Choroid plexus epithelial cell (primary cell): ENCODE measurements at regions not wholly inside any gene's neighbourhood (a gene's known extent, or its start where the extent isn't known, plus 50 kb on each side); places are given as distances from the start of the nearest gene placed in this dataset.

ENCODE experiments used
- DNase-seq: peaks from one replicate; pipeline ENCODE4 v3.0.0-alpha.2; 2010; ENCODE audit warnings: low read depth
- H3K4me3 ChIP-seq: 2 replicates; pipeline ENCODE4 v1.5.1; 2011; ENCODE audit warnings: low read depth, mild to moderate bottlenecking, control low read depth, low read length, moderate library complexity
- CTCF ChIP-seq: conservative IDR thresholded peaks from 2 replicates; pipeline ENCODE4 v1.5.1; 2011; ENCODE audit warnings: low read depth, mild to moderate bottlenecking, control low read depth, inconsistent platforms, low read length, moderate library complexity

GRCh38 chr12:69003991-69004390 lies 71.0 kb upstream of the CPM start:
- no peak for TF ChIP-seq CTCF
- DNase-seq = no peak
- H3K4me3 ChIP-seq = no peak overlapping the region

- TF ChIP-seq CTCF = no peak
- H3K4me3 ChIP-seq = peak overlapping the region; percentile 32
- peak; percentile 82 for DNase-seq
Measured at GRCh38 chr12:69007101-69007854, 74.3 kb upstream of the CPM start.

GRCh38 chr12:69007855-69008351 lies 74.9 kb upstream of the CPM start:
- no peak for TF ChIP-seq CTCF
- DNase-seq = no peak
- H3K4me3 ChIP-seq = no peak overlapping the region

- no peak for TF ChIP-seq CTCF
- no peak for DNase-seq
- no peak overlapping the region for H3K4me3 ChIP-seq
Measured at GRCh38 chr12:69008520-69008919, 75.5 kb upstream of the CPM start.

- TF ChIP-seq CTCF = no peak
- H3K4me3 ChIP-seq = no peak overlapping the region
- no peak for DNase-seq
Measured at GRCh38 chr12:69014047-69014446, 81.1 kb upstream of the CPM start.

- DNase-seq = no peak
- no peak for TF ChIP-seq CTCF
- no peak overlapping the region for H3K4me3 ChIP-seq
Measured at GRCh38 chr12:69015017-69015416, 82.0 kb upstream of the CPM start.

- no peak overlapping the region for H3K4me3 ChIP-seq
- DNase-seq = no peak
- no peak for TF ChIP-seq CTCF
Measured at GRCh38 chr12:69015831-69016230, 82.9 kb upstream of the CPM start.
